A673 (cell line): ENCODE measurements at regions not wholly inside any gene's neighbourhood (a gene's known extent, or its start where the extent isn't known, plus 50 kb on each side); places are given as distances from the start of the nearest gene placed in this dataset.

ENCODE experiments used
- CTCF ChIP-seq: fragments of 300-800, 200-600 bp; sonication (generic); conservative IDR thresholded peaks from 2 replicates; pipeline ENCODE4 v1.5.1; 2017; ENCODE audit warnings: low read depth, mild to moderate bottlenecking, antibody characterized with exemption, low read length, moderate library complexity, mixed read lengths
- EZH2 ChIP-seq: fragments of 200-600 bp; sonication (generic); IDR thresholded peaks from 2 replicates; pipeline ENCODE4 v1.6.1; 2017; ENCODE audit warnings: borderline replicate concordance, low read depth, mild to moderate bottlenecking, mixed read lengths, antibody characterized with exemption, low read length; ENCODE audit not compliant: poor library complexity, severe bottlenecking

GRCh38 chr6:95517568-95517967, 59.8 kb upstream of the MANEA start:
- TF ChIP-seq CTCF (no peak), EZH2 (no peak)
